SK-N-SH (cell line): ENCODE measurements at regions not wholly inside any gene's neighbourhood (a gene's known extent, or its start where the extent isn't known, plus 50 kb on each side); places are given as distances from the start of the nearest gene placed in this dataset.

Source experiments
- CTCF ChIA-PET: fragments of 300-600, 350-600 bp; formaldehyde crosslinking; extraction: SDS; loops from one replicate; lab custom pipeline; 2021; lab: Yijun Ruan, JAX
- POLR2A ChIA-PET: fragments of 350-600 bp; sonication (Branson Sonifier 250); formaldehyde crosslinking; extraction: SDS; loops from one replicate; lab custom pipeline; 2020; ENCODE audit warnings: antibody characterized with exemption, inconsistent platforms; lab: Yijun Ruan, JAX
- DNase-seq: peaks from one replicate; pipeline ENCODE4 v3.0.0; 2012
- H2AFZ ChIP-seq: fragments of 200-600 bp; sonication (generic); 2 replicates; pipeline ENCODE4 v1.8.1; 2016; ENCODE audit warnings: antibody characterized with exemption, mild to moderate bottlenecking, low read depth
- H3F3A ChIP-seq: fragments of 200-600 bp; sonication (generic); replicated peaks from 2 replicates; pipeline ENCODE3; 2016; ENCODE audit warnings: antibody characterized with exemption, mild to moderate bottlenecking; ENCODE audit not compliant: insufficient read depth
- H3K27ac ChIP-seq, 2 experiments: fragments of 200-500 bp in 1 of 2; fragments of 200-600 bp in 1 of 2; sonication (Bioruptor generic) in 1 of 2; sonication (generic), shearing (Covaris generic) in 1 of 2; 2 replicates each; pipeline versions ENCODE4 v1.5.1 to v1.6.1; 2014 to 2016; ENCODE audit warnings: low read depth in 2 of 2, inconsistent platforms in 1 of 2, low read length in 1 of 2, mild to moderate bottlenecking in 1 of 2, mixed read lengths in 1 of 2
- H3K27me3 ChIP-seq: fragments of 200-600 bp; sonication (generic), shearing (Covaris generic); 2 replicates; pipeline ENCODE4 v1.6.1; 2016; ENCODE audit warnings: mixed run types; ENCODE audit not compliant: insufficient read depth
- H3K36me3 ChIP-seq, 2 experiments: fragments of 200-500 bp in 1 of 2; fragments of 200-600 bp in 1 of 2; sonication (Bioruptor generic) in 1 of 2; sonication (generic) in 1 of 2; replicated peaks in 1 of 2; 2 replicates each; pipeline versions ENCODE3 to v1.5.1; 2014 to 2016; ENCODE audit warnings: low read length in 1 of 2, mild to moderate bottlenecking in 1 of 2; ENCODE audit not compliant: insufficient read depth in 2 of 2, control insufficient read depth in 1 of 2
- H3K4me1 ChIP-seq, 2 experiments: fragments of 200-500 bp in 1 of 2; fragments of 200-600 bp in 1 of 2; sonication (Bioruptor generic) in 1 of 2; sonication (generic), shearing (Covaris generic) in 1 of 2; 2 replicates each; pipeline versions ENCODE4 v1.5.1 to v1.6.1; 2014 to 2016; ENCODE audit warnings: low read depth in 1 of 2, low read length in 1 of 2, mixed run types in 1 of 2; ENCODE audit not compliant: insufficient read depth in 2 of 2, control insufficient read depth in 1 of 2
- H3K4me2 ChIP-seq: fragments of 200-600 bp; sonication (generic), shearing (Covaris generic); 2 replicates; pipeline ENCODE4 v1.6.1; 2017; ENCODE audit warnings: mixed run types
- H3K4me3 ChIP-seq, 2 experiments: fragments of 200-500 bp in 1 of 2; fragments of 200-600 bp in 1 of 2; sonication (Bioruptor generic) in 1 of 2; sonication (generic), shearing (Covaris generic) in 1 of 2; 2 replicates each; pipeline versions ENCODE4 v1.5.1 to v1.8.1; 2014 to 2016; ENCODE audit warnings: low read depth in 2 of 2, inconsistent platforms in 1 of 2, low read length in 1 of 2, mild to moderate bottlenecking in 1 of 2, mixed read lengths in 1 of 2, moderate library complexity in 1 of 2
- H3K79me2 ChIP-seq: fragments of 200-600 bp; sonication (generic); 2 replicates; pipeline ENCODE4 v1.8.1; 2017; ENCODE audit warnings: mild to moderate bottlenecking; ENCODE audit not compliant: insufficient read depth
- H3K9ac ChIP-seq: fragments of 200-600 bp; sonication (generic); 2 replicates; pipeline ENCODE4 v1.6.1; 2017; ENCODE audit warnings: mixed run types
- H3K9me2 ChIP-seq: fragments of 200-600 bp; sonication (generic); 2 replicates; pipeline ENCODE4 v1.6.1; 2017; ENCODE audit warnings: mixed run types
- H3K9me3 ChIP-seq: fragments of 200-600 bp; sonication (generic); 2 replicates; pipeline ENCODE4 v1.6.1; 2017; ENCODE audit warnings: mixed run types, mild to moderate bottlenecking, moderate library complexity
- H4K20me1 ChIP-seq: fragments of 200-600 bp; sonication (generic); 2 replicates; pipeline ENCODE4 v1.6.1; 2017; ENCODE audit warnings: mild to moderate bottlenecking, mixed run types; ENCODE audit not compliant: insufficient read depth
- CTCF ChIP-seq: fragments of 200-600 bp; sonication (generic); IDR thresholded peaks from 2 replicates; pipeline ENCODE4 v1.6.1; 2017; ENCODE audit warnings: antibody characterized with exemption, mild to moderate bottlenecking, moderate library complexity
- FOSL2 ChIP-seq: IDR thresholded peaks from 2 replicates; pipeline ENCODE4 v1.4.0; 2012; ENCODE audit warnings: low read depth, mild to moderate bottlenecking, moderate library complexity, borderline replicate concordance
- FOXJ3 ChIP-seq: sonication (generic); formaldehyde crosslinking; IDR thresholded peaks from 2 replicates; pipeline ENCODE4 v1.5.1; 2020; ENCODE audit warnings: mild to moderate bottlenecking, missing genetic modification reagents
- GABPA ChIP-seq: IDR thresholded peaks from 2 replicates; pipeline ENCODE4 v1.4.0; 2012; ENCODE audit warnings: low read depth, mild to moderate bottlenecking
- GATA2 ChIP-seq: sonication (generic); formaldehyde crosslinking; IDR thresholded peaks from 2 replicates; pipeline ENCODE4 v1.5.0; 2020; ENCODE audit warnings: mild to moderate bottlenecking, missing genetic modification reagents
- IRF3 ChIP-seq: fragments of 150-350 bp; IDR thresholded peaks from 2 replicates; pipeline ENCODE4 v1.6.1; 2016; ENCODE audit warnings: mild to moderate bottlenecking, low read depth, low read length
- JUND ChIP-seq: IDR thresholded peaks from 2 replicates; pipeline ENCODE4 v1.4.0; 2012
- NFIC ChIP-seq: IDR thresholded peaks from 2 replicates; pipeline ENCODE4 v1.4.0; 2012; ENCODE audit warnings: borderline replicate concordance
- NRF1 ChIP-seq: IDR thresholded peaks from 2 replicates; pipeline ENCODE4 v1.6.1; 2012; ENCODE audit warnings: low read depth, mild to moderate bottlenecking, low read length
- PBX3 ChIP-seq: IDR thresholded peaks from 2 replicates; pipeline ENCODE4; 2012
- REST ChIP-seq: IDR thresholded peaks from 2 replicates; pipeline ENCODE4 v1.6.1; 2012; ENCODE audit warnings: mild to moderate bottlenecking, low read depth, low read length, moderate library complexity
- RXRA ChIP-seq: IDR thresholded peaks from 2 replicates; pipeline ENCODE4 v1.4.0; 2012; ENCODE audit warnings: low read depth, mild to moderate bottlenecking, borderline replicate concordance
- SMC3 ChIP-seq: IDR thresholded peaks from 2 replicates; pipeline ENCODE4 v1.6.1; 2012; ENCODE audit warnings: low read depth, low read length, improper control_type of control experiment
- TAF1 ChIP-seq: IDR thresholded peaks from 2 replicates; pipeline ENCODE4 v1.6.1; 2012; ENCODE audit warnings: low read depth, mild to moderate bottlenecking, low read length, moderate library complexity, borderline replicate concordance
- TCF12 ChIP-seq: IDR thresholded peaks from 2 replicates; pipeline ENCODE4 v1.4.0; 2012
- USF1 ChIP-seq: IDR thresholded peaks from 2 replicates; pipeline ENCODE4 v1.4.0; 2012; ENCODE audit warnings: low read depth, borderline replicate concordance
- USF2 ChIP-seq: fragments of 150-350 bp; IDR thresholded peaks from 2 replicates; pipeline ENCODE4 v1.6.1; 2017; ENCODE audit warnings: antibody characterized with exemption, low read length, low read depth, borderline replicate concordance
- YY1 ChIP-seq: IDR thresholded peaks from 2 replicates; pipeline ENCODE4 v1.4.0; 2012; ENCODE audit warnings: low read depth, mild to moderate bottlenecking
- ZBTB33 ChIP-seq: IDR thresholded peaks from 2 replicates; pipeline ENCODE4 v1.4.0; 2012; ENCODE audit warnings: low read depth, borderline replicate concordance
- WGBS: methylation state at CpG from one replicate; pipeline ENCODE4 v1.1.6; 2017; ENCODE audit warnings: low lambda C conversion rate; 5-methylcytosine and 5-hydroxymethylcytosine counted together

GRCh38 chr17:79152636-79153035, 78.0 kb downstream of the ENGASE start:
- Histone ChIP-seq H3K9ac (no peak overlapping the region), H3K4me3 (no peak overlapping the region), H3K79me2 (no peaks in the 10 kb centered on the region)
- WGBS: 25% methylated on average over 9 of the region's 16 CpGs
- TF ChIP-seq TAF1 (no peak), RXRA (no peak), SMC3 (no peak), NFIC (no peak), ZBTB33 (no peak), USF2 (no peak), JUND (no peak), YY1 (no peak), GABPA (no peak), NRF1 (no peak), IRF3 (no peak), TCF12 (no peak), FOSL2 (no peak), PBX3 (no peak), GATA2 (CRISPR knock-in tag) (no peak), FOXJ3 (CRISPR knock-in tag) (no peak), CTCF (no peak), REST (no peak), USF1 (no peak)
- TF ChIP-seq, all 33 proteins: peak for 0
- no peaks in the 10 kb centered on the region for H3F3A ChIP-seq
- CTCF ChIA-PET: interaction anchor here (0.8 to 34.2 kb wide), 8 partner anchors 10 to 249 kb away, joined by 3 to 571 read pairs (median 4); no protein-coding TSS in a partner anchor
- DNase-seq: no peak
- H3K27ac ChIP-seq: no peak overlapping the region
- H3K4me1 ChIP-seq: peaks cover 0 to 4% of the 10 kb centered on the region in 2 experiments; a peak in 1 of 4 replicates
- H3K4me2 ChIP-seq: no peak overlapping the region
- H3K36me3 ChIP-seq: no peaks in the 10 kb centered on the region
- H3K9me2 ChIP-seq: no peaks in the 10 kb centered on the region
- POLR2A ChIA-PET: interaction anchor here (0.6 kb wide), 1 partner anchor 59 kb away, joined by 3 read pairs; no protein-coding TSS in a partner anchor
- peaks cover 28% of the 10 kb centered on the region for H3K27me3 ChIP-seq
- no peaks in the 10 kb centered on the region for H4K20me1 ChIP-seq
- no peaks in the 10 kb centered on the region for H3K9me3 ChIP-seq
- H2AFZ ChIP-seq: no peak overlapping the region
